ENCODE measurements at regions not wholly inside any gene's neighbourhood (a gene's known extent, or its start where the extent isn't known, plus 50 kb on each side); places are given as distances from the start of the nearest gene placed in this dataset.
"Not testable (repeated sequence)": the region's sequence is repeated elsewhere in the genome, so short reads cannot be mapped to it uniquely, and the experiment has no call there.

DNA sequence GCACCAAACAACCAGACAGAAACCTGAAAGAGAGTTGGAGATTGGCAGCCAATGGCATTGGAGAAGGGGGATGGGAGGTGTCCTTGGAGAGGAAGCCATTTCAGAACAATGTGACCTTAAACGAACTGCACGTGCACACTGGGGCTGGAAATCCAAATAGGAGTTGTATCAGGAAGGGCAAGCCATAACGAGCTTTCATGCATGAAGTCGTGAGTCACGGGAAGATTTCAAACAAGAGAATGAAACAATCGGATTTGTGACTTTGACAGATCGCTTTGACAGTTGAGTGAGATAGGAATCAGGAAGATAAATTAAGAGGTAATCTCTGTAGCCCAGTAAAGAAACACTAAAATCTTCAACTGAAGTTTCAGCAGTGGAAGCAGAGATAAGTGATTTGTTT, 445.8 kb upstream of the ZP4 start:
- no peaks in the 10 kb centered on the region for H3K36me3 ChIP-seq
- H3K27ac ChIP-seq = no peak overlapping the region
- no peaks in the 10 kb centered on the region for H3K9me3 ChIP-seq
- H3K4me3 ChIP-seq (ENCODE audit: low read depth in 1 of 2, low read length in 1 of 2) = no peak overlapping the region
- H3K27me3 ChIP-seq = no peaks in the 10 kb centered on the region
- no peaks in the 10 kb centered on the region for H3K4me1 ChIP-seq (ENCODE audit: control insufficient read depth in 1 of 2, insufficient read depth in 1 of 2, low read depth in 1 of 2, low read length in 1 of 2)
- TF ChIP-seq, protein P1, sequence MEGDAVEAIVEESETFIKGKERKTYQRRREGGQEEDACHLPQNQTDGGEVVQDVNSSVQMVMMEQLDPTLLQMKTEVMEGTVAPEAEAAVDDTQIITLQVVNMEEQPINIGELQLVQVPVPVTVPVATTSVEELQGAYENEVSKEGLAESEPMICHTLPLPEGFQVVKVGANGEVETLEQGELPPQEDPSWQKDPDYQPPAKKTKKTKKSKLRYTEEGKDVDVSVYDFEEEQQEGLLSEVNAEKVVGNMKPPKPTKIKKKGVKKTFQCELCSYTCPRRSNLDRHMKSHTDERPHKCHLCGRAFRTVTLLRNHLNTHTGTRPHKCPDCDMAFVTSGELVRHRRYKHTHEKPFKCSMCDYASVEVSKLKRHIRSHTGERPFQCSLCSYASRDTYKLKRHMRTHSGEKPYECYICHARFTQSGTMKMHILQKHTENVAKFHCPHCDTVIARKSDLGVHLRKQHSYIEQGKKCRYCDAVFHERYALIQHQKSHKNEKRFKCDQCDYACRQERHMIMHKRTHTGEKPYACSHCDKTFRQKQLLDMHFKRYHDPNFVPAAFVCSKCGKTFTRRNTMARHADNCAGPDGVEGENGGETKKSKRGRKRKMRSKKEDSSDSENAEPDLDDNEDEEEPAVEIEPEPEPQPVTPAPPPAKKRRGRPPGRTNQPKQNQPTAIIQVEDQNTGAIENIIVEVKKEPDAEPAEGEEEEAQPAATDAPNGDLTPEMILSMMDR (IDR thresholded peaks at IDR 0.05) = no peak

DNA sequence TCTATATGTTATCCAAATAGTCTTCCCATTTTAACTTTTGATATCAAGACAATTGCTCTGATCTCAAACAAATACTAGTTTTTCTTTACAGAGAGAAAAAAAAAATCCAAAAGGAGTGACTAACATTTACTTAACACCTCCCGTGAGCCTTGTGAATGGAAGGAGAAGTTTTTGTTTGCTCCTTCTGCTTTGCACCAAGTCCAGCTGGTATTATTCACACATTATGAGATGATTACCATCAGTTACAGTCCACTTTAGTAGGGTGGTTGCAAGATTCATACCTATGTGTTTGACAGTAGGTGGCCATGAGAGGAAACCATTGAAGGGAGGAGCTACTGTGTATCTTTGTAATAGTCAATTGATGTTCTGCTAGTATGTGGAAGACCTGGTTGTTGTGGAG, 443.4 kb upstream of the ZP4 start:
- Histone ChIP-seq H3K4me1 (ENCODE audit: control insufficient read depth in 1 of 2, insufficient read depth in 1 of 2, low read depth in 1 of 2, low read length in 1 of 2) (no peaks in the 10 kb centered on the region), H3K27me3 (no peaks in the 10 kb centered on the region), H3K4me3 (ENCODE audit: low read depth in 1 of 2, low read length in 1 of 2) (no peak overlapping the region), H3K36me3 (no peaks in the 10 kb centered on the region), H3K9me3 (no peaks in the 10 kb centered on the region), H3K27ac (no peak overlapping the region)
- TF ChIP-seq, protein P1 (IDR thresholded peaks at IDR 0.05) = no peak

DNA sequence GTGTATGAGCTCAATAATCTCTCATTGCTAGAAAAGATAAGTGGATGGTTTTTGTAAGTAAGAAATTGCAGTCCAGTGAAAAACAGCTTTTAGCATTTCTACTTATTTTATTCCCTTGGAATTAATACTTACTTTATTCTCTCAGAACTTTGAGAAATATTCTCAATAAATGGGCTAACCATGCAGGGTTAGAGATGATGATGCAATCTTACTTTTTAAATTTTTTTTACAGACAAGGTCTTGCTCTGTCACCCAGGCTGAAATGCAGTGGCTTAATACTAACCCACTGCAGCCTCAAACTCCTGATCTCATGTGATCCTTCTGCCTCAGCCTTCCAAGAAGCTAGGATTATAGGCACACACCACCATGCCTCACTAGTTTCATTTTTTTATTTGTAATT, 440.8 kb upstream of the ZP4 start:
- H3K9me3 ChIP-seq = no peaks in the 10 kb centered on the region
- TF ChIP-seq, protein P1 (IDR thresholded peaks at IDR 0.05) = no peak
- no peak overlapping the region for H3K4me3 ChIP-seq (ENCODE audit: low read depth in 1 of 2, low read length in 1 of 2)
- H3K27ac ChIP-seq = no peak overlapping the region
- H3K36me3 ChIP-seq = no peaks in the 10 kb centered on the region
- H3K4me1 ChIP-seq (ENCODE audit: control insufficient read depth in 1 of 2, insufficient read depth in 1 of 2, low read depth in 1 of 2, low read length in 1 of 2) = no peaks in the 10 kb centered on the region
- no peaks in the 10 kb centered on the region for H3K27me3 ChIP-seq

DNA sequence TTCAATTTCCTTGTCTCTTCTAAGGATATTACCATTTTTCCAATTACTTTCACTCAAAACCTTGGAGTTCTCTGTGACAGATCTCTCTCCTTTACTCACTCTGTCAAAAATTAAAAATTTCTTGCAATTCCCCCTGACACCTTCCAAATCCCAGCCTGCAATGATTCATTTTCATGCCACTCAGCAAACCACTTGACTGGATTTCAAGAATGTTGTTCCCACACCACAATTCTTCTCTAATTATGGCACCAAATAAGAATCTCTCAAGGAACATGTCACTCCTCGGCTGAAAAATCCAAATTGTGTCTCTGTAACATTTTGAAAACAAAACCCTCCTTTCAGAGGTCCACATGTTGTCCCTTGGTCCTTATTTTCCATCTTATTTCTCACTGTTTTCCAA, 438.9 kb upstream of the ZP4 start:
- no peaks in the 10 kb centered on the region for H3K4me1 ChIP-seq (ENCODE audit: control insufficient read depth in 1 of 2, insufficient read depth in 1 of 2, low read depth in 1 of 2, low read length in 1 of 2)
- no peaks in the 10 kb centered on the region for H3K36me3 ChIP-seq
- H3K27me3 ChIP-seq = no peaks in the 10 kb centered on the region
- H3K9me3 ChIP-seq = no peaks in the 10 kb centered on the region
- TF ChIP-seq, protein P1 (IDR thresholded peaks at IDR 0.05) = no peak
- no peak overlapping the region for H3K27ac ChIP-seq
- H3K4me3 ChIP-seq (ENCODE audit: low read depth in 1 of 2, low read length in 1 of 2) = no peak overlapping the region

DNA sequence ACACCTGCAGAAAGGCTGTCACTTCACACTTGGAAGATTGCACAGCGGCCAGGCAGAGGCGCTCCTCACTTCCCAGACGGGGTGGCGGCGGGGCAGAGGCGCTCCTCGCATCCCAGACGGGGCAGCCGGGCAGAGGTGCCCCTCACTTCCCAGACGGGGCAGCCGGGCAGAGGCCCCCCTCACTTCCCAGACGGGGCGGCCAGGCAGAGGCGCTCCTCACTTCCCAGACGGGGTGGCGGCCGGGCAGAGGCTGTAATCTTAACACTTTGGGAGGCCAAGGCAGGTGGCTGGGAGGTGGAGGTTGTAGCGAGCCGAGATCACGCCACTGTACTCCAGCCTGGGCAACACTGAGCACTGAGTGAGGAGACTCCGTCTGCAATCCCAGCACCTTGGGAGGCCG, 436.3 kb upstream of the ZP4 start:
- not testable (repeated sequence) for H3K9me3 ChIP-seq; H3K4me3 ChIP-seq (ENCODE audit: low read depth in 1 of 2, low read length in 1 of 2); H3K36me3 ChIP-seq; H3K4me1 ChIP-seq (ENCODE audit: control insufficient read depth in 1 of 2, insufficient read depth in 1 of 2, low read depth in 1 of 2, low read length in 1 of 2); H3K27me3 ChIP-seq; H3K27ac ChIP-seq

DNA sequence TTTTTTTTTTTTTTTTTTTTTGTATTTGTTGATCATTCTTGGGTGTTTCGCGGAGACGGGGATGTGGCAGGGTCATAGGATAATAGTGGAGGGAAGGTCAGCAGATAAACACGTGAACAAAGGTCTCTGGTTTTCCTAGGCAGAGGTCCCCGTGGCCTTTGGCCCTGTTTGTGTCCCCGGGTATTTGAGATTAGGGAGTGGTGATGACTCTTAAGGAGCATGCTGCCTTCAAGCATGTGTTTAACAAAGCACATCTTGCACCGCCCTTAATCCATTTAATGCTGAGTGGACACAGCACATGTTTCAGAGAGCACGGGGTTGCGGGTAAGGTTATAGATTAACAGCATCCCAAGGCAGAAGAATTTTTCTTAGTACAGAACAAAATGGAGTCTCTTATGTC, 435.8 kb upstream of the ZP4 start:
- H3K9me3 ChIP-seq; H3K4me1 ChIP-seq (ENCODE audit: control insufficient read depth in 1 of 2, insufficient read depth in 1 of 2, low read depth in 1 of 2, low read length in 1 of 2); H3K27me3 ChIP-seq; H3K4me3 ChIP-seq (ENCODE audit: low read depth in 1 of 2, low read length in 1 of 2); H3K27ac ChIP-seq; H3K36me3 ChIP-seq: not testable (repeated sequence)

DNA sequence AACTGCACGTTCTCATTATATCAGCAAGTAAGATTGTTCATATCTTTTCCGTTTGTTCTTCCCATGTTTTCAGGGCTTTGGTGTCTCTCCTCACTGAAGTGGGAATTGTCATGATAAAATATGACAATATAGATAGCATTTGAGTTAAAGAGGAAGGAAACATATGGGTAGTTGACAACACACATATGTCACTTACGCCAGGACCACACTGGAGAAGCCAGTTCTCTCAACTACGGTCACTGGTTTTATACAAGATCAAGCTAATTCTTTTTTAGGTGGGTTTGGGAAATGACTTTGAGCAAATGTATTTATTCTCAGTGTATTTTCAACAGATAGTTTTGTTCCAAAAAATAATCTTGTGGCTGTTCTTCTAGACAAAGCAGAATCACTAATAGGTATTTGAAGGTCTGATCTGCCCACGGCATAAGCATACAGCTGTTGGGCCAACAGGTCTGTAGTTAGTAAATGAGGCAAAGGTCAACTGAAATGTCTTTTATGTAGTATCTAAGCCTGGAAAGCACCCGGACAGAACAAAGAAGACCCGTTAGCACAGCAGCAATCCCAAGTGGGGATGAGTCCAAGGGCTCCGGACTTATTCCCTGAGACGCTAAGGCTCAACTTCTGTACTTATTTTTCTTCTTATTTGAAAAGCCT, 433.6 kb upstream of the ZP4 start:
- no peaks in the 10 kb centered on the region for H3K9me3 ChIP-seq
- no peak overlapping the region for H3K4me3 ChIP-seq (ENCODE audit: low read depth in 1 of 2, low read length in 1 of 2)
- no peaks in the 10 kb centered on the region for H3K36me3 ChIP-seq
- H3K27me3 ChIP-seq = no peaks in the 10 kb centered on the region
- H3K27ac ChIP-seq = no peak overlapping the region
- no peaks in the 10 kb centered on the region for H3K4me1 ChIP-seq (ENCODE audit: control insufficient read depth in 1 of 2, insufficient read depth in 1 of 2, low read depth in 1 of 2, low read length in 1 of 2)
- TF ChIP-seq, protein P1 (IDR thresholded peaks at IDR 0.05) = no peak

Measured in neutrophil (primary cell).